Activated B cell treated with CpG ODN at 0.5 μM for 24 hours (primary cell): ENCODE measurements at regions not wholly inside any gene's neighbourhood (a gene's known extent, or its start where the extent isn't known, plus 50 kb on each side); places are given as distances from the start of the nearest gene placed in this dataset.
A peak's percentile ranks its signal among the peaks of the same experiment; 100 is the strongest.

Experiments
- ATAC-seq: fragments of 200-7000 bp; cut with Tn5 transposase; one replicate; pipeline ENCODE4 v1.10.0; 2021; ENCODE audit warnings: low read depth, mild to moderate bottlenecking, moderate library complexity
- CTCF ChIA-PET: fragments of 350-600 bp; sonication (Branson Sonifier 250); formaldehyde crosslinking; loops from one replicate; lab custom pipeline; 2021; ENCODE audit warnings: antibody characterized with exemption; lab: Charles Lee
- POLR2A ChIA-PET: fragments of 350-600 bp; sonication (Branson Sonifier 250); formaldehyde crosslinking; loops from one replicate; lab custom pipeline; 2021; ENCODE audit warnings: antibody characterized with exemption; lab: Charles Lee
- DNase-seq: peaks from one replicate; pipeline ENCODE4 v3.0.0; 2022
- H3K27ac Mint-ChIP-seq: one replicate; pipeline ENCODE4 v1.8.0; 2020; ENCODE audit warnings: mixed read lengths
- H3K27me3 Mint-ChIP-seq: one replicate; pipeline ENCODE4 v1.8.0; 2021; ENCODE audit warnings: mixed read lengths
- H3K36me3 Mint-ChIP-seq: one replicate; pipeline ENCODE4 v1.8.0; 2021; ENCODE audit warnings: low read depth, mixed read lengths
- H3K4me1 Mint-ChIP-seq: one replicate; pipeline ENCODE4 v1.8.0; 2021; ENCODE audit warnings: mixed read lengths
- H3K4me3 Mint-ChIP-seq: one replicate; pipeline ENCODE4 v1.8.0; 2020; ENCODE audit warnings: mild to moderate bottlenecking, mixed read lengths
- H3K9me3 Mint-ChIP-seq: one replicate; pipeline ENCODE4 v1.8.0; 2020; ENCODE audit warnings: mixed read lengths
- intact Hi-C: fragments of 100-400 bp; cut with micrococcal nuclease; formaldehyde crosslinking; loops from one replicate; pipeline ENCODE4 v1.15.1; 2024
- TF ChIP-seq, protein P1 (sequence below): fragments of 200-600 bp; IDR thresholded peaks from one replicate; pipeline ENCODE4 v1.8.0; 2022; ENCODE audit warnings: antibody characterized with exemption, mild to moderate bottlenecking

DNA sequence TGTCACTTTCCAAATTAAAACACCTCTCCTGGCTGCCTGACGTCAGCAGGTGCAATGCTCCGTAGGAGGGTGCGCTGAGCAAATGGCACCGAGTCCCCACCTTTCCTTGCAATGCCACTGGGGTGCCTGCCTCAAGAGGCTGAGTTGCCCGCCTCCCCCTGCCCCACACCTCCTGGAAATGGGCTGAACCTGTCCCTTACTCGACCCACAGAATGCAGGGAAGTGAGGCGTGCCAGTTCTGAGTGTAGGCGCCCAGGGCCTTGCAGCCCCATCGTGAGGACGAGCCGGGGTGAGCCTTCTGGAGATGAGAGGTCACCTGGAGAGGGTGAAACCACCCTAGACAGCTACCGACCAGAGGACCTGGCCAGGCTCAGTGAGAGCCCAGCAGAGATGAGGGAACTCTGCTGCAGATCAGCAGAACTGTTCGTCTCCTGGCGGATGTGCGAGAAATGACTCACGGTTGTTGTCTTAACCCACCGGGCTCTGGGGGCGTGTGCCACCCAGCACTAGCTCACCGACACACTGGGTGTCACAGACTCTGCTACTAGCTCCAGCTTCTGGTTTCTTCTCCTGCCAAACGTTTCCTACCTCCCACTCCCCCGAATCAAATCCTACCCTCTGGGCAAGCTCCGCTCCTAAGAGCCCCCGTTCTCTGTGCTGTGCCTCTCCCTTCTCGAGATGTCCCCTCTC is 168.7 kb upstream of the HDAC4 start:
- TF ChIP-seq, protein P1, sequence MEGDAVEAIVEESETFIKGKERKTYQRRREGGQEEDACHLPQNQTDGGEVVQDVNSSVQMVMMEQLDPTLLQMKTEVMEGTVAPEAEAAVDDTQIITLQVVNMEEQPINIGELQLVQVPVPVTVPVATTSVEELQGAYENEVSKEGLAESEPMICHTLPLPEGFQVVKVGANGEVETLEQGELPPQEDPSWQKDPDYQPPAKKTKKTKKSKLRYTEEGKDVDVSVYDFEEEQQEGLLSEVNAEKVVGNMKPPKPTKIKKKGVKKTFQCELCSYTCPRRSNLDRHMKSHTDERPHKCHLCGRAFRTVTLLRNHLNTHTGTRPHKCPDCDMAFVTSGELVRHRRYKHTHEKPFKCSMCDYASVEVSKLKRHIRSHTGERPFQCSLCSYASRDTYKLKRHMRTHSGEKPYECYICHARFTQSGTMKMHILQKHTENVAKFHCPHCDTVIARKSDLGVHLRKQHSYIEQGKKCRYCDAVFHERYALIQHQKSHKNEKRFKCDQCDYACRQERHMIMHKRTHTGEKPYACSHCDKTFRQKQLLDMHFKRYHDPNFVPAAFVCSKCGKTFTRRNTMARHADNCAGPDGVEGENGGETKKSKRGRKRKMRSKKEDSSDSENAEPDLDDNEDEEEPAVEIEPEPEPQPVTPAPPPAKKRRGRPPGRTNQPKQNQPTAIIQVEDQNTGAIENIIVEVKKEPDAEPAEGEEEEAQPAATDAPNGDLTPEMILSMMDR, result no peak
- peaks cover 2% of the 10 kb centered on the region for H3K27me3 Mint-ChIP-seq
- no peaks in the 10 kb centered on the region for H3K4me1 Mint-ChIP-seq
- DNase-seq (peak; percentile 10), ATAC-seq (no peak)
- no peaks in the 10 kb centered on the region for H3K36me3 Mint-ChIP-seq
- no peaks in the 10 kb centered on the region for H3K9me3 Mint-ChIP-seq
- no peak overlapping the region for H3K4me3 Mint-ChIP-seq
- no peak overlapping the region for H3K27ac Mint-ChIP-seq
- ChIA-PET CTCF (no interaction called here), POLR2A (no interaction called here)
- intact Hi-C loops, result no loop called here

DNA sequence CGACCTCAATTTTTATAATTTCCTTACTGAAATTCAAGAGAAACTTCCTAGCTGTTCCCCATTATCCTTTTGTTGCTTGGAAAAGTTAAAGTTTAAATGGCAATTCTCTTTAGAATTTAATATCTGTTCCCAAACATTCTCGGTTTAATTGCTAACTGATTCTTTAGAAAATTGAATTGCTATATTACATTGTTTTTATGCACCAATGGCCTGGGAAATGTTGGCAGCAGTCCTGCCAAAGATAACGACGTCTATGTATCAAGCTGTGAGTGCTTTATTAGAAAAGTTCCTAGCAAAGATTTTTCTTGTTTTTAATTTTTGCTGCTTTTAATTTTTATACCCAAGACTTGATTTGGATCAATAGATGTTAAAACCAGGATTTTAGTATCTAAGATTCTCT is 167.8 kb upstream of the HDAC4 start:
- no peak overlapping the region for H3K4me3 Mint-ChIP-seq
- DNase-seq (no peak), ATAC-seq (no peak)
- ChIA-PET POLR2A (no interaction called here), CTCF (no interaction called here)
- TF ChIP-seq, protein P1, result no peak
- no peaks in the 10 kb centered on the region for H3K36me3 Mint-ChIP-seq
- no peaks in the 10 kb centered on the region for H3K9me3 Mint-ChIP-seq
- no peaks in the 10 kb centered on the region for H3K4me1 Mint-ChIP-seq
- H3K27ac Mint-ChIP-seq, result no peak overlapping the region
- H3K27me3 Mint-ChIP-seq, result peaks cover 2% of the 10 kb centered on the region
- intact Hi-C loops, result no loop called here

DNA sequence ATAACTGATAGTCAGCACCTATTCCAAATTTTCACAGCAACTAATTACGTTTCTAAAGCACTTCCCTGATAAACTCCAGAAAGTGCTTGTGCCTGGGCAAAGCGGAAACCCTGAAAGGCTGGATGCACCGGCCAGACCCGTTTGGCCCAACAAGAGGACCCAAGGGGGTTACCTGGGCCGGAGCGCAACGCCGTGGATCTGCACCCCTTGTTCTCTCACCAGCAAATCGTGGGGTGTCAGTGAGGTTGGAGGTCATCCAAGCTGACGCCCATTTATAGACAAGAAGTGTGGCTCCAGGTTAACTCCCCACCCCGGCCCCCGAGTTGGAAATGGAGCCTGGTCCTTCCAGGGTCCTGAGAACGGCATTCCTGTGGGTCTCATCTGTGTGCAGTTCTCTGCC is 167.0 kb upstream of the HDAC4 start:
- TF ChIP-seq, protein P1, result no peak
- Mint-ChIP-seq H3K36me3 (no peaks in the 10 kb centered on the region), H3K4me1 (no peaks in the 10 kb centered on the region), H3K27me3 (no peaks in the 10 kb centered on the region), H3K4me3 (no peak overlapping the region), H3K27ac (no peak overlapping the region), H3K9me3 (no peaks in the 10 kb centered on the region)
- CTCF ChIA-PET, result no interaction called here
- POLR2A ChIA-PET, result no interaction called here
- ATAC-seq (no peak), DNase-seq (peak; percentile 3)
- intact Hi-C loops, result no loop called here

DNA sequence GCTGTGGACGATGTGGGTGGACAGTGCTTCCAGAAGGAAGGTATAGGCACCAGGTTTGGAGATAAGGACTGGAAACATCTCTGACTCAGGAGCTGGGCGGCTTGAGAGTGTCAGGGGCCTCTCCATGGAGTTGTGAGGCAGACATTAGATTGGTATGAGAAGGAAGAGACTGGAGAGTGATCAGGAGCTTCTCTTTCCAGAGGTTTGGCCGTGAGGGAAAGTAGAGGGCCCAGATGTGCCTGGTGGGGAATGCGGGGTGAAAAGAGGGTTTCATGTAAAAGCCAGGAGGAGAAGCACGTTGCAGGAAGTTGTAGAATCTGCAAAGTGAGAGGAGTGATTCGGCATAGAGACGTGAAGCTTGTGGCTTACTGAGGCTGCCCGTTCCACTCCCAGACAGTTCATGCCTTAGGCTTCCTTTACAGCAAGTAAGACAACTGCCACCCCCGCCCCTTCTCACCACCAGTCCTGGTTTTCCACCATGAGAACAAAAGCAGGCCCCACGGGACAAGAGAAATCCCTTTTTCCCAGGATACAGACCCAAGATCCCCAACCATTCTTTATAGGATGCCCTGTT is 166.3 kb upstream of the HDAC4 start:
- Mint-ChIP-seq H3K4me1 (no peaks in the 10 kb centered on the region), H3K27me3 (no peaks in the 10 kb centered on the region), H3K36me3 (no peaks in the 10 kb centered on the region), H3K27ac (no peak overlapping the region), H3K9me3 (no peaks in the 10 kb centered on the region), H3K4me3 (no peak overlapping the region)
- ChIA-PET POLR2A (no interaction called here), CTCF (no interaction called here)
- DNase-seq (peak; percentile 8), ATAC-seq (no peak)
- intact Hi-C loops, result no loop called here
- TF ChIP-seq, protein P1, result no peak

DNA sequence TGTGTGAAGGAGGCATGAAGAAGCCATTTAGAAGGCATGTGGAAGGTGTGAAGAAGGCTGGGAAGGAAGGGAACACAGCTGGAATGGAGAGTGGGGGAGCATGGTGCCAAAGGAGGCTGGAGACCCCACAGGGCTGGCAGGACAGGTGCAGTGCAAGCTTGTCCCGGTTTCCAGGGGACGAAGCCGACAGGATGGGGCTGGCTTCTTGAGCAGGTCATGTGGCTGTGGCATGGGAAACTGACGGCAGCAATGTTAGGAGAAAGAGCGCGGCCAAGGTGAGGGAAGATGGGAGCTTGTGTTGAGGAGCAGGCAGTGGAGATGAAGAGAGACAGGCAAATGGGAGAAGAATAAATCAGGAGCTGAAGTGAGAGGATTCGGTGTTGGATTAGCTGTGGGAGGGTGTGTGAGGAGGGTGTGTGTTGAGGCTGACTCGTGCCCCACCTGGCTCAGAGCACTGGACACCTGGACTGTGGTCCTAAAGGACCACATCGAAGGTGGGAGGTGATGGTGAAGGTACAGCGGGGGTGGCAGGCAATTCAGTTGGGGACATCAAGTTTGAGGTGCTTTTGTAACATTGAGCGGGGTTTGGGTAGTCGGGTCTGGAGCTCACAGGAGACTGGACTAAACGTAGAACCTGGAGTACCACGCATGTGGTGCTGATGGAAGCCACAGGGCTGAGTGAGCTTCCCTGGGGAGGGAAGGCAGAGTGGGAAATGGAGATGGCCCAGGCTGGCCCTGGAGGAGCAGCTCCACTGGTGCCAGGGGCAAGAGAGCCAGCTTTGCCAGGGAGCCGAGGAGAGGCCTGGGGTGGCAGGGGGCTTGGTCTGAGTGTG is 165.6 kb upstream of the HDAC4 start:
- TF ChIP-seq, protein P1, result no peak
- ChIA-PET CTCF (no interaction called here), POLR2A (no interaction called here)
- H3K9me3 Mint-ChIP-seq, result no peaks in the 10 kb centered on the region
- H3K4me1 Mint-ChIP-seq, result no peaks in the 10 kb centered on the region
- intact Hi-C loops, result no loop called here
- no peaks in the 10 kb centered on the region for H3K36me3 Mint-ChIP-seq
- H3K27me3 Mint-ChIP-seq, result no peaks in the 10 kb centered on the region
- ATAC-seq (no peak), DNase-seq (peak; percentile 6)
- no peak overlapping the region for H3K27ac Mint-ChIP-seq
- no peak overlapping the region for H3K4me3 Mint-ChIP-seq
